ENCODE measurements at regions not wholly inside any gene's neighbourhood (a gene's known extent, or its start where the extent isn't known, plus 50 kb on each side); places are given as distances from the start of the nearest gene placed in this dataset.

DNA sequence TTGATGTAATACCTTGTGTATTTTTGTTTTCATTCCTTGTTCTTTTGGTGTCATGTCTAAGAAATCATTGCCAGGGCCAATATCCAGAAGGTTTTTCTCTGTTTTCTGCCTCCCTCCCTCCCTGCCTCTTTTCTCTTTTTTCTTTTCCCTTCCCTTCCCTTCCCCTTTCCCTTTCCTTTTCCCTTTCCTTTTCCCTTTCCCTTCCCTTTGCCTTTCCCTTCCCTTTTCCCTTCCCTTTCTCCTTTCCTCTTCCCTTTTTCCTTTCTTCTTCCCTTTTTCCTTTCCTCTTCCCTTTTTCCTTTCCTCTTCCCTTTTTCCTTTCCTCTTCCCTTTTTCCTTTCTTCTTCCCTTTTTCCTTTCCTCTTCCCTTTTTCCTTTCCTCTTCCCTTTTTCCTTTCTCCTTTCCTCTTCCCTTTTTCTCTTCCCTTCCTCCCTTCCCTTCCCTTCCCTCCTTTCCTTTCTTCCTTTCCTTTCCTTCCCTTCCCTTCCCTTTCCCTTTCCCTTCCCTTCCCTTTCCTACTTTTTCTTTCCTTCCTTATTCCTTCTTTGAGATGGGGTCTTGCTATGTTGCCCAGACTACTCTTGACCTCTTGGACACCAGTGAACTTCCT is 646.1 kb downstream of the RAPGEF2 start:
- H3K36me3 ChIP-seq (ENCODE audit: control insufficient read depth, insufficient read depth, low read length) = no peaks in the 10 kb centered on the region
- in situ Hi-C loops (cut with HindIII; ENCODE audit: low pct_unique_long_range_greater_than_20kb, low sequenced_read_pairs) = no loop called here
- no peak overlapping the region for H3K4me3 ChIP-seq (ENCODE audit: low read depth in 2 of 2, low read length in 2 of 2)
- DNase-seq (ENCODE audit: low read depth, low spot score) (no peak), ATAC-seq (no peak)
- H3K27ac ChIP-seq (ENCODE audit: low read length) = no peak overlapping the region
- no peaks in the 10 kb centered on the region for H3K4me1 ChIP-seq (ENCODE audit: control insufficient read depth, insufficient read depth, low read length)
- no peaks in the 10 kb centered on the region for H3K9me3 ChIP-seq (ENCODE audit: control insufficient read depth, insufficient read depth, low read depth, low read length)
- H3K27me3 ChIP-seq (ENCODE audit: control insufficient read depth, insufficient read depth, low read length) = no peaks in the 10 kb centered on the region
- intact Hi-C loops (cut with micrococcal nuclease; ENCODE audit: unreplicated experiment) = loop anchor here (10.0 kb wide), 1 partner anchor 114 kb away; no protein-coding TSS in a partner anchor
- POLR2A ChIA-PET = no interaction called here
- TF ChIP-seq, protein P1, sequence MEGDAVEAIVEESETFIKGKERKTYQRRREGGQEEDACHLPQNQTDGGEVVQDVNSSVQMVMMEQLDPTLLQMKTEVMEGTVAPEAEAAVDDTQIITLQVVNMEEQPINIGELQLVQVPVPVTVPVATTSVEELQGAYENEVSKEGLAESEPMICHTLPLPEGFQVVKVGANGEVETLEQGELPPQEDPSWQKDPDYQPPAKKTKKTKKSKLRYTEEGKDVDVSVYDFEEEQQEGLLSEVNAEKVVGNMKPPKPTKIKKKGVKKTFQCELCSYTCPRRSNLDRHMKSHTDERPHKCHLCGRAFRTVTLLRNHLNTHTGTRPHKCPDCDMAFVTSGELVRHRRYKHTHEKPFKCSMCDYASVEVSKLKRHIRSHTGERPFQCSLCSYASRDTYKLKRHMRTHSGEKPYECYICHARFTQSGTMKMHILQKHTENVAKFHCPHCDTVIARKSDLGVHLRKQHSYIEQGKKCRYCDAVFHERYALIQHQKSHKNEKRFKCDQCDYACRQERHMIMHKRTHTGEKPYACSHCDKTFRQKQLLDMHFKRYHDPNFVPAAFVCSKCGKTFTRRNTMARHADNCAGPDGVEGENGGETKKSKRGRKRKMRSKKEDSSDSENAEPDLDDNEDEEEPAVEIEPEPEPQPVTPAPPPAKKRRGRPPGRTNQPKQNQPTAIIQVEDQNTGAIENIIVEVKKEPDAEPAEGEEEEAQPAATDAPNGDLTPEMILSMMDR (IDR thresholded peaks at IDR 0.05) = no peak
- TF ChIP-seq POLR2AphosphoS5 (IDR thresholded peaks at IDR 0.05; ENCODE audit: low read depth, low read length) (no peak), SIN3A (IDR thresholded peaks at IDR 0.05; ENCODE audit: borderline replicate concordance, insufficient read depth, low read depth, low read length) (no peak), TCF7L2 (IDR thresholded peaks at IDR 0.05; ENCODE audit: low read depth, low read length) (no peak)
- TF ChIP-seq, protein P2, sequence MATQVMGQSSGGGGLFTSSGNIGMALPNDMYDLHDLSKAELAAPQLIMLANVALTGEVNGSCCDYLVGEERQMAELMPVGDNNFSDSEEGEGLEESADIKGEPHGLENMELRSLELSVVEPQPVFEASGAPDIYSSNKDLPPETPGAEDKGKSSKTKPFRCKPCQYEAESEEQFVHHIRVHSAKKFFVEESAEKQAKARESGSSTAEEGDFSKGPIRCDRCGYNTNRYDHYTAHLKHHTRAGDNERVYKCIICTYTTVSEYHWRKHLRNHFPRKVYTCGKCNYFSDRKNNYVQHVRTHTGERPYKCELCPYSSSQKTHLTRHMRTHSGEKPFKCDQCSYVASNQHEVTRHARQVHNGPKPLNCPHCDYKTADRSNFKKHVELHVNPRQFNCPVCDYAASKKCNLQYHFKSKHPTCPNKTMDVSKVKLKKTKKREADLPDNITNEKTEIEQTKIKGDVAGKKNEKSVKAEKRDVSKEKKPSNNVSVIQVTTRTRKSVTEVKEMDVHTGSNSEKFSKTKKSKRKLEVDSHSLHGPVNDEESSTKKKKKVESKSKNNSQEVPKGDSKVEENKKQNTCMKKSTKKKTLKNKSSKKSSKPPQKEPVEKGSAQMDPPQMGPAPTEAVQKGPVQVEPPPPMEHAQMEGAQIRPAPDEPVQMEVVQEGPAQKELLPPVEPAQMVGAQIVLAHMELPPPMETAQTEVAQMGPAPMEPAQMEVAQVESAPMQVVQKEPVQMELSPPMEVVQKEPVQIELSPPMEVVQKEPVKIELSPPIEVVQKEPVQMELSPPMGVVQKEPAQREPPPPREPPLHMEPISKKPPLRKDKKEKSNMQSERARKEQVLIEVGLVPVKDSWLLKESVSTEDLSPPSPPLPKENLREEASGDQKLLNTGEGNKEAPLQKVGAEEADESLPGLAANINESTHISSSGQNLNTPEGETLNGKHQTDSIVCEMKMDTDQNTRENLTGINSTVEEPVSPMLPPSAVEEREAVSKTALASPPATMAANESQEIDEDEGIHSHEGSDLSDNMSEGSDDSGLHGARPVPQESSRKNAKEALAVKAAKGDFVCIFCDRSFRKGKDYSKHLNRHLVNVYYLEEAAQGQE (IDR thresholded peaks at IDR 0.05; ENCODE audit: insufficient read depth in 1 of 2, low read depth in 2 of 2, low read length in 1 of 2) = no peak
- BruUV-seq (replicated peaks) = no TSS peak
- CTCF ChIA-PET = no interaction called here

DNA sequence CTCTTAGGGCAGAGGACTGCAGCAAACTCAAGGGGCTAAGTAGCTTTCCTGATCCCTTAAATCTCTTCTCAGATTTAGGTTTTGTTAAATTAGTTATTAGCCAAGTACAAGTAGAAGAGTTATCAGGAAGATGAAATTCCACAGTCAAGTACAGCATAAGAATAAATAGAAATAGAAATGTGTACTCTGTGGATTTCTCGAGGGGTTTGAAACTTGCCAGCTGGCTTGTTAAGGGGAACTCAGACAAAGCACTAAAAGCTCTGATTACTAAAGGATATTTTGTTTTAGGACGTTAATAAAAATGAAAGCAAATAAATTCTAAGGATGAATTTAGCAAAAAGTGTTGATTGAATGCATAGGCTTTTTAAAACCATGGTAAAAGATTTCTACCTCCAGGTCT is 654.6 kb downstream of the RAPGEF2 start:
- in situ Hi-C loops (cut with HindIII; ENCODE audit: low pct_unique_long_range_greater_than_20kb, low sequenced_read_pairs) (no loop called here), intact Hi-C loops (cut with micrococcal nuclease; ENCODE audit: unreplicated experiment) (no loop called here)
- Histone ChIP-seq H3K9me3 (ENCODE audit: control insufficient read depth, insufficient read depth, low read depth, low read length) (no peaks in the 10 kb centered on the region), H3K36me3 (ENCODE audit: control insufficient read depth, insufficient read depth, low read length) (no peaks in the 10 kb centered on the region), H3K4me3 (ENCODE audit: low read depth in 2 of 2, low read length in 2 of 2) (no peak overlapping the region), H3K27me3 (ENCODE audit: control insufficient read depth, insufficient read depth, low read length) (no peaks in the 10 kb centered on the region), H3K4me1 (ENCODE audit: control insufficient read depth, insufficient read depth, low read length) (no peaks in the 10 kb centered on the region), H3K27ac (ENCODE audit: low read length) (no peak overlapping the region)
- no peak for ATAC-seq
- TF ChIP-seq, protein P1 (IDR thresholded peaks at IDR 0.05) = no peak
- TF ChIP-seq POLR2AphosphoS5 (IDR thresholded peaks at IDR 0.05; ENCODE audit: low read depth, low read length) (no peak), TCF7L2 (IDR thresholded peaks at IDR 0.05; ENCODE audit: low read depth, low read length) (no peak), SIN3A (IDR thresholded peaks at IDR 0.05; ENCODE audit: borderline replicate concordance, insufficient read depth, low read depth, low read length) (no peak)
- TF ChIP-seq, protein P2 (IDR thresholded peaks at IDR 0.05; ENCODE audit: insufficient read depth in 1 of 2, low read depth in 2 of 2, low read length in 1 of 2) = no peak
- no TSS peak for BruUV-seq (replicated peaks)
- CTCF ChIA-PET = no interaction called here
- no peak for DNase-seq (ENCODE audit: low read depth, low spot score)
- POLR2A ChIA-PET = no interaction called here

Measured in Panc1 (cell line).